ENCODE measurements at regions not wholly inside any gene's neighbourhood (a gene's known extent, or its start where the extent isn't known, plus 50 kb on each side); places are given as distances from the start of the nearest gene placed in this dataset.

DNA sequence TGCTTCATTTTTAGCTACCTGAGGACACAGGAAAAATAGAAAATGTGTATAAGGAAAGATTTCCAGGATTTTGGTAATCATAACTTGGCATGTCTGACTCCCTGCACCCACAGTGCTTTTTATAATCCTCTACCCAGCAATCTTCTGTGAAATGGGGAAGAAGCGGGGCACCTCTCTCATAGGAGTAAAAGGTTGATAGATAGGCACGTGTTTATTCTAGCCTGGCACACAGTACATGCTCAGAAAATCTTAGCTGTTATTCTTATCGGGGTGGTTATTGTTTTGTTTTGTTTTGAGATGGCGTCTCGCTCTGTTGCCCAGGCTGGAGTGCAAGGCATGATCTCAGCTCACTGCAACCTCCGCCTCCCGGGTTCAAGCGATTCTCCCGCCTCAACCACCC, 87.7 kb upstream of the SALL4 start:
- H3K4me3 ChIP-seq (ENCODE audit: low read length), result no peak overlapping the region
- H3K79me2 ChIP-seq (replicated peaks; ENCODE audit: insufficient read depth, low read length), result no peaks in the 10 kb centered on the region
- no peak overlapping the region for H3K9ac ChIP-seq (ENCODE audit: low read length)
- no peaks in the 10 kb centered on the region for H3K9me2 ChIP-seq (ENCODE audit: insufficient read depth, low read length)
- H3K9me3 ChIP-seq (ENCODE audit: low read length), result no peaks in the 10 kb centered on the region
- no peak overlapping the region for H3K4me2 ChIP-seq (ENCODE audit: low read length)
- H3K27ac ChIP-seq (ENCODE audit: low read length), result no peak overlapping the region
- no peak overlapping the region for H2AFZ ChIP-seq (ENCODE audit: low read depth, low read length)
- H4K20me1 ChIP-seq (ENCODE audit: insufficient read depth), result no peaks in the 10 kb centered on the region
- no peaks in the 10 kb centered on the region for H3K27me3 ChIP-seq (ENCODE audit: insufficient read depth, low read depth, low read length)
- no peaks in the 10 kb centered on the region for H3K36me3 ChIP-seq (ENCODE audit: insufficient read depth, low read length)
- TF ChIP-seq EP300 (conservative IDR thresholded peaks at IDR 0.05; ENCODE audit: poor library complexity, severe bottlenecking) (no peak), EZH2 (IDR thresholded peaks at IDR 0.05; ENCODE audit: borderline replicate concordance, insufficient read depth, low read length, poor library complexity, severe bottlenecking) (no peak), RAD21 (conservative IDR thresholded peaks at IDR 0.05) (no peak), SMC3 (conservative IDR thresholded peaks at IDR 0.05; ENCODE audit: poor library complexity) (no peak), TAF1 (IDR thresholded peaks at IDR 0.05; ENCODE audit: low read depth) (no peak), POLR2AphosphoS5 (IDR thresholded peaks at IDR 0.05) (no peak), MXI1 (conservative IDR thresholded peaks at IDR 0.05; ENCODE audit: poor library complexity, severe bottlenecking) (no peak)
- TF ChIP-seq, protein P1, sequence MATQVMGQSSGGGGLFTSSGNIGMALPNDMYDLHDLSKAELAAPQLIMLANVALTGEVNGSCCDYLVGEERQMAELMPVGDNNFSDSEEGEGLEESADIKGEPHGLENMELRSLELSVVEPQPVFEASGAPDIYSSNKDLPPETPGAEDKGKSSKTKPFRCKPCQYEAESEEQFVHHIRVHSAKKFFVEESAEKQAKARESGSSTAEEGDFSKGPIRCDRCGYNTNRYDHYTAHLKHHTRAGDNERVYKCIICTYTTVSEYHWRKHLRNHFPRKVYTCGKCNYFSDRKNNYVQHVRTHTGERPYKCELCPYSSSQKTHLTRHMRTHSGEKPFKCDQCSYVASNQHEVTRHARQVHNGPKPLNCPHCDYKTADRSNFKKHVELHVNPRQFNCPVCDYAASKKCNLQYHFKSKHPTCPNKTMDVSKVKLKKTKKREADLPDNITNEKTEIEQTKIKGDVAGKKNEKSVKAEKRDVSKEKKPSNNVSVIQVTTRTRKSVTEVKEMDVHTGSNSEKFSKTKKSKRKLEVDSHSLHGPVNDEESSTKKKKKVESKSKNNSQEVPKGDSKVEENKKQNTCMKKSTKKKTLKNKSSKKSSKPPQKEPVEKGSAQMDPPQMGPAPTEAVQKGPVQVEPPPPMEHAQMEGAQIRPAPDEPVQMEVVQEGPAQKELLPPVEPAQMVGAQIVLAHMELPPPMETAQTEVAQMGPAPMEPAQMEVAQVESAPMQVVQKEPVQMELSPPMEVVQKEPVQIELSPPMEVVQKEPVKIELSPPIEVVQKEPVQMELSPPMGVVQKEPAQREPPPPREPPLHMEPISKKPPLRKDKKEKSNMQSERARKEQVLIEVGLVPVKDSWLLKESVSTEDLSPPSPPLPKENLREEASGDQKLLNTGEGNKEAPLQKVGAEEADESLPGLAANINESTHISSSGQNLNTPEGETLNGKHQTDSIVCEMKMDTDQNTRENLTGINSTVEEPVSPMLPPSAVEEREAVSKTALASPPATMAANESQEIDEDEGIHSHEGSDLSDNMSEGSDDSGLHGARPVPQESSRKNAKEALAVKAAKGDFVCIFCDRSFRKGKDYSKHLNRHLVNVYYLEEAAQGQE (IDR thresholded peaks at IDR 0.05; ENCODE audit: borderline replicate concordance), result no peak
- TF ChIP-seq, protein P2, sequence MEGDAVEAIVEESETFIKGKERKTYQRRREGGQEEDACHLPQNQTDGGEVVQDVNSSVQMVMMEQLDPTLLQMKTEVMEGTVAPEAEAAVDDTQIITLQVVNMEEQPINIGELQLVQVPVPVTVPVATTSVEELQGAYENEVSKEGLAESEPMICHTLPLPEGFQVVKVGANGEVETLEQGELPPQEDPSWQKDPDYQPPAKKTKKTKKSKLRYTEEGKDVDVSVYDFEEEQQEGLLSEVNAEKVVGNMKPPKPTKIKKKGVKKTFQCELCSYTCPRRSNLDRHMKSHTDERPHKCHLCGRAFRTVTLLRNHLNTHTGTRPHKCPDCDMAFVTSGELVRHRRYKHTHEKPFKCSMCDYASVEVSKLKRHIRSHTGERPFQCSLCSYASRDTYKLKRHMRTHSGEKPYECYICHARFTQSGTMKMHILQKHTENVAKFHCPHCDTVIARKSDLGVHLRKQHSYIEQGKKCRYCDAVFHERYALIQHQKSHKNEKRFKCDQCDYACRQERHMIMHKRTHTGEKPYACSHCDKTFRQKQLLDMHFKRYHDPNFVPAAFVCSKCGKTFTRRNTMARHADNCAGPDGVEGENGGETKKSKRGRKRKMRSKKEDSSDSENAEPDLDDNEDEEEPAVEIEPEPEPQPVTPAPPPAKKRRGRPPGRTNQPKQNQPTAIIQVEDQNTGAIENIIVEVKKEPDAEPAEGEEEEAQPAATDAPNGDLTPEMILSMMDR (IDR thresholded peaks at IDR 0.05; ENCODE audit: poor library complexity, severe bottlenecking), result no peak
- H3F3A ChIP-seq (ENCODE audit: insufficient read depth, low read length, poor library complexity, severe bottlenecking), result no peaks in the 10 kb centered on the region

DNA sequence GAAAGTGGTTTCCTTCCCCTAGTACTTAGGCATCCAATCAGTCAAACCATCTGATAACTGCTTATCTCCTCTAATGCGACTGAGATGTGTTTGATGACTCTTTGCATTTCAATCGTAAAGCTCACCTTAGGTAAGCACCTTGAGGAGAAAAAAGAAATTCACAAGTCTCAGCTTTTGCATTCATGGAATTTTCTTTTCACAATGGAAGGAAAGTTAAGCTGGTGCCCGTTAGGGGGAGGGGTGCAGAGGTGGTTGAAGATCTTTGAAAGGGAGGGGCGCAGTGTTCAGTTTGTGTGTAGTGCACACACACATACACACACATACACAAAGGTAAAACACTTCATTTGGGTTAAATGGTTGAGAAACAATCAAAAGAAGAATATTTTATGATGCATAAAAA, 87.1 kb upstream of the SALL4 start:
- TF ChIP-seq, protein P2 (IDR thresholded peaks at IDR 0.05; ENCODE audit: poor library complexity, severe bottlenecking), result no peak
- TF ChIP-seq MXI1 (conservative IDR thresholded peaks at IDR 0.05; ENCODE audit: poor library complexity, severe bottlenecking), result no peak
- H3K79me2 ChIP-seq (replicated peaks; ENCODE audit: insufficient read depth, low read length), result no peaks in the 10 kb centered on the region
- H3K36me3 ChIP-seq (ENCODE audit: insufficient read depth, low read length), result no peaks in the 10 kb centered on the region
- no peak overlapping the region for H3K4me3 ChIP-seq (ENCODE audit: low read length)
- H3K4me2 ChIP-seq (ENCODE audit: low read length), result no peak overlapping the region
- H3K9ac ChIP-seq (ENCODE audit: low read length), result no peak overlapping the region
- H3K9me3 ChIP-seq (ENCODE audit: low read length), result no peaks in the 10 kb centered on the region
- no peaks in the 10 kb centered on the region for H3F3A ChIP-seq (ENCODE audit: insufficient read depth, low read length, poor library complexity, severe bottlenecking)
- no peak overlapping the region for H3K27ac ChIP-seq (ENCODE audit: low read length)
- H2AFZ ChIP-seq (ENCODE audit: low read depth, low read length), result no peak overlapping the region
- H3K27me3 ChIP-seq (ENCODE audit: insufficient read depth, low read depth, low read length), result no peaks in the 10 kb centered on the region
- no peaks in the 10 kb centered on the region for H4K20me1 ChIP-seq (ENCODE audit: insufficient read depth)
- no peaks in the 10 kb centered on the region for H3K9me2 ChIP-seq (ENCODE audit: insufficient read depth, low read length)

Data from neural cell (in vitro differentiated cells).